ENCODE measurements at regions not wholly inside any gene's neighbourhood (a gene's known extent, or its start where the extent isn't known, plus 50 kb on each side); places are given as distances from the start of the nearest gene placed in this dataset.

DNA sequence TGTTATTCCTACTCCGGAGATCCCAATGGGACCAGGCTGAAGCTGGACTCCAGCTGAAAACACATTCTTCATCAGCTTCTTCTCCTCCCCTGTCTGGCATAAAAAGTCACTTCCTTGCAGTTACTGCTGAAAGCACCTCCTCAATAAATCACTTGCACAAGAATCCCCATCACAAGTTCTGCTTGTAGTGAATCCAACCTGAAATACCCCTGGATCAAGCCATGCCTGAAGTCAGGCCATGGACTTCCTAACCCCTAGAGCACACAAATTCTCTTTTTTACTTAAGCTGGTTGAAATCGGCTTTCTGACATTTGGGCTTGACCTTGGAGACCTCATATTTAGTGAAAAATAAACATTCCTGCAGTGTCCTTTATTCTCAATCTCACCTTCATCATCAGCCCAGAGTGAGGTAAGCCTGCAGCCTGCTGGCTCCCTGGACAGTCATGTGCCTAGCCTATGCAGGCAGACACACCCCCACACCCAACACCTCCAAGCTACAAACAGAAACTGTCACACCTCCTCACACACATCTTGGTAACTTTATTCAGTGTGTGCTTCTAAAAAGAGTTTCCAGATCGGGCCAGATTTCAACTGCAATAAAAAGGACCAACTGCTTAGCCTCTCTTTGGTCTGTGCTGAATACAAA lies 51.5 kb upstream of the PTPRT start:
- no peak for DNase-seq (ENCODE audit: low read depth in 2 of 2)
